Activated T-helper 2 cell treated with anti-CD3 and anti-CD28 coated beads, Interferon-gamma antibody, Interleukin-2, Interleukin-4, amounts not matched to agents 10 μg/mL and 5 μg/mL and 100 μg/mL, durations not matched to agents 14 hours and 24 hours and 36 hours (primary cell): ENCODE measurements at regions not wholly inside any gene's neighbourhood (a gene's known extent, or its start where the extent isn't known, plus 50 kb on each side); places are given as distances from the start of the nearest gene placed in this dataset.

Experiments
- DNase-seq: peaks from one replicate; pipeline ENCODE4 v3.0.0; 2021; ENCODE audit warnings: low spot score
- H3K27ac Mint-ChIP-seq: one replicate; pipeline ENCODE4 v1.8.0; 2021; ENCODE audit warnings: mixed read lengths
- H3K27me3 Mint-ChIP-seq: one replicate; pipeline ENCODE4 v1.8.0; 2021; ENCODE audit warnings: low read depth, mixed read lengths
- H3K36me3 Mint-ChIP-seq: one replicate; pipeline ENCODE4 v1.8.0; 2021; ENCODE audit warnings: low read depth, mixed read lengths
- H3K4me1 Mint-ChIP-seq: one replicate; pipeline ENCODE4 v1.8.0; 2021; ENCODE audit warnings: low read depth, mixed read lengths
- H3K4me3 Mint-ChIP-seq: one replicate; pipeline ENCODE4 v1.8.0; 2021; ENCODE audit warnings: low read depth, mild to moderate bottlenecking, moderate library complexity, mixed read lengths
- H3K9me3 Mint-ChIP-seq: one replicate; pipeline ENCODE4 v1.8.0; 2021; ENCODE audit warnings: mixed read lengths
- intact Hi-C: fragments of 100-400 bp; cut with micrococcal nuclease; formaldehyde crosslinking; loops from one replicate; pipeline ENCODE4 v1.15.1; 2023

DNA sequence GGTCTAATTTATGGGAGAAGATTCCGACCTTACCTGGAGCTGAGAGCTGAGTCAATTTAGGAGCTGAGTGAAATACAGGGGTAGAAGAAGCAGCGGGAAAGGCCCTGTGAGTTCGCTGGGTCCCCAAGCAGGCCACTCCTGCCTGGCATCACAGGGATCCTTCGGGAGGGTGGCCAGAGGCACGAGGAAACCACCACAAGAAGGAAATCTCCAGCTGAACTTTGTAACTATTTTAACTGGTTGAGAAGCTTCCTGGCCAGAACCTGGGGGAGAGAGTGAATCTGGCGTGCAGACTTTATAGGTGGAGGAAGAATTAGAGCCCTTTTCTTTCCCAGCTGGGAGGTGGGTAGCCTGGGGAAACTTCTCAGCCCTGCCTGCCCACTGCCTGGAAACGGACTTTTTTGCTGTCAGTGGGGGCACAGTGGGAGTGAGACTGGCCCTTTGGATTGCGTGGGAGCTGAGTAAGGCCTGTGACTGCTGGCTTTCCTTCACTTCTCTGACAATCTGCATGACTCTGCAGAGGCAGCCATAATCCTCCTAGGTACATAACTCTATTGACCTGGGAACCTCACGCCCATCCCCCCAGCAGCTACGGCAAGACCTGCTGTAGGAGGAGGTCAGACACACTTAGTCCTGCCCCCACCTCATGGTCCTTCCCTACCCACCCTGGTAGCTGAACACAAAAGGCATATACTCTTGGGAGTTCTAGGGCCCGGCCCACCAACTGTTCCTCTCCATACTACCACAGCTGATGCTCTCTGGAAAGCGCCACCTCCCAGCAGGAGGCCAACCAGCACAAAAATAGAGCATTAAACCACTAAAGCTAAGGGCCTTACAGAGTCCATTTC, 340.7 kb downstream of the CNTN3 start:
- intact Hi-C loops: no loop called here
- DNase-seq: no peak
- Mint-ChIP-seq H3K4me3 (no peak overlapping the region), H3K4me1 (no peaks in the 10 kb centered on the region), H3K27ac (no peak overlapping the region), H3K27me3 (no peaks in the 10 kb centered on the region), H3K36me3 (no peaks in the 10 kb centered on the region), H3K9me3 (peaks cover 35% of the 10 kb centered on the region)

GRCh38 chr3:74273091-74273490, 341.4 kb downstream of the CNTN3 start:
- Mint-ChIP-seq H3K4me3 (no peak overlapping the region), H3K4me1 (no peaks in the 10 kb centered on the region), H3K27ac (no peak overlapping the region), H3K36me3 (no peaks in the 10 kb centered on the region), H3K9me3 (peaks cover 35% of the 10 kb centered on the region), H3K27me3 (no peaks in the 10 kb centered on the region)
- no peak for DNase-seq
- intact Hi-C loops: no loop called here

DNA sequence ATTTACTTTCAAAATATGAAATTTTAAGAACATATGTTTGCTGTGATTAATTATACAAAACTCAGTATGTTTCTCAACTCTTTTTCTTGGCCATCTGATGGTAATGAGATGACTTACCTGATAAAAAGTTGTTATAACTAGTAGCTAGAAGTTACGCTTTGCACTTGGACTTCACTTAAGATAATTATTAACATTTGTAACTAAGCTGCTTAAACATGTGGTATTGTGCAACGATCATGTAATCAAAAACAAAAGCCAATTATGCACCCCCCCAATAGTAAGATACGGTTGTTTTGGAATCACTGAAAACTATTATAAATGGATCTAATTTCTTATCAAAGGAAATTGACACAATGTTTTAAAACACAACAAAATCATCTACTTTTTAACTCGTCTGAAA, 342.9 kb downstream of the CNTN3 start:
- intact Hi-C loops: no loop called here
- no peaks in the 10 kb centered on the region for H3K27me3 Mint-ChIP-seq

GRCh38 chr3:74269689-74270088, 344.8 kb downstream of the CNTN3 start:
- no peak overlapping the region for H3K27ac Mint-ChIP-seq
- H3K27me3 Mint-ChIP-seq: no peaks in the 10 kb centered on the region
- H3K9me3 Mint-ChIP-seq: peaks cover 13% of the 10 kb centered on the region
- intact Hi-C loops: no loop called here
- no peaks in the 10 kb centered on the region for H3K4me1 Mint-ChIP-seq
- no peak for DNase-seq
- no peaks in the 10 kb centered on the region for H3K36me3 Mint-ChIP-seq
- no peak overlapping the region for H3K4me3 Mint-ChIP-seq

More for the DNA sequence above, 342.9 kb downstream of the CNTN3 start:
- H3K36me3 Mint-ChIP-seq: no peaks in the 10 kb centered on the region
- H3K27ac Mint-ChIP-seq: no peak overlapping the region
- no peak overlapping the region for H3K4me3 Mint-ChIP-seq
- peaks cover 22% of the 10 kb centered on the region for H3K9me3 Mint-ChIP-seq
- H3K4me1 Mint-ChIP-seq: no peaks in the 10 kb centered on the region
- DNase-seq: no peak

GRCh38 chr3:74268753-74269152, 345.7 kb downstream of the CNTN3 start:
- no peaks in the 10 kb centered on the region for H3K4me1 Mint-ChIP-seq
- H3K27me3 Mint-ChIP-seq: no peaks in the 10 kb centered on the region
- H3K36me3 Mint-ChIP-seq: no peaks in the 10 kb centered on the region
- peaks cover 4% of the 10 kb centered on the region for H3K9me3 Mint-ChIP-seq
- intact Hi-C loops: no loop called here
- H3K27ac Mint-ChIP-seq: no peak overlapping the region
- DNase-seq: no peak
- no peak overlapping the region for H3K4me3 Mint-ChIP-seq

DNA sequence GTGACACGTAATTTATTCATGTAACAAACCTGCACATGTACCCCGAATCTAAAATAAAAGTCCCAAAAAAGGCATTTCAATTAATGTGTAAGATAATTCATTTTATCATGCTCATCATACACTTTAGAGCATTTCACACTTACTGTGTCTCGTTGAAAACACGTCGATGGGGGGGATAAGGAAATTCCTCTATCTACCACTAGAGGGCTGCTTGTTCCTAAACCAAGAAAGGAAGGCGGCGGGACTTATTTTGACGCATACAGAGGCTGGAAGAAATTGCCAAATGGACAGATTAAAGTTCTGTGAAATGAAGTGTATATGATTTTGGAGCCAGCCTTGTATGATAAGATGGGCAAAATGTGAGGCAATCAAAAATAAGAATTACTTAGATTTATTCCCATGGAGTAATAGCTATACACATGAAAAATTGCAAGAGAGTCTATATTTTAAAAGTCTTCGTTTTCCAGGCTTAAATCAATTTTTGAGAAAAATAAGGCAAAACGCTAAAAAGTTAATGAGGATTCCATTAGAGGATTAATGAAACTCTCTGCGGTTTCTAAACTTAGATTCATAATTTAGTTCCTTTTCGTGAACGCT, 346.8 kb downstream of the CNTN3 start:
- Mint-ChIP-seq H3K4me3 (no peak overlapping the region), H3K4me1 (no peaks in the 10 kb centered on the region), H3K27me3 (no peaks in the 10 kb centered on the region), H3K36me3 (no peaks in the 10 kb centered on the region), H3K9me3 (no peaks in the 10 kb centered on the region), H3K27ac (no peak overlapping the region)
- no peak for DNase-seq
- intact Hi-C loops: no loop called here

DNA sequence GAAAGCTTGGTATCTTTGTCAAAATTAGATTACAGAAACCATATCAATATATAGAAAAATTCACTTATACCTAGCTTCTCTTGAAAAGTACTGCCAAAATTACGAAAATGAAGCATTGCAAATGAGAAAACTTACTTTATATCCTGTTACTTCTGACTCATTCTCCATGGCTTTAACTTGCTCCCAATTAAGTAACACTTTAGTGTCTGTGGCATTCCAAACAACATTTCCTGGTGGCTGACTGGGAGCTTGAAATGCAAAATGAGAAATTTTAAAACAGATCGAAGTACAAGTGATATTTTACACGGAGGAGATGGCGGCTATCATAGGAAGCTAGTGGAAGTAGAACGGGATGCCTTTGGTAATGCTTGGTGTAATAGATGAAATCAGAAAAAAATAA, 347.3 kb downstream of the CNTN3 start:
- intact Hi-C loops: no loop called here
- no peaks in the 10 kb centered on the region for H3K27me3 Mint-ChIP-seq
- DNase-seq: no peak
- H3K36me3 Mint-ChIP-seq: no peaks in the 10 kb centered on the region
- H3K4me3 Mint-ChIP-seq: no peak overlapping the region
- H3K9me3 Mint-ChIP-seq: no peaks in the 10 kb centered on the region
- H3K4me1 Mint-ChIP-seq: no peaks in the 10 kb centered on the region
- H3K27ac Mint-ChIP-seq: no peak overlapping the region

DNA sequence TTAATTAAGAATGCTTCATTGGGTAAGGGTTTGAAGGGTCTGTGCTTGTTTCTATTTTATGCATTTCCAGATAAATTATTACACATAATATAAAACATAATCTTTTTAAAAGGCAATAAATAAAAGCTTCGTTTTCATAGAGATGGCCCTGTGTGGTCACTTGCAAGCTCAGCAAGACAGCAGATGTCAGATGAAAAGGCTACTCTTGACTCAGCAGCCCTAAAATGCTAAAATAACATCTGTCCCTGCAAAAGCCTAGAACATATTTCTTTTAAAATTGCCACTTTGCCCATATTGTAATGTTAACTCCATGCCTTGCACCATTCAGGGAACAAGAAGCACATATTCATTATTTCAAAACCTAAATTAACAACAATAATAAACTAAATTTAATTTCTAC, 349.4 kb downstream of the CNTN3 start:
- Mint-ChIP-seq H3K36me3 (no peaks in the 10 kb centered on the region), H3K9me3 (no peaks in the 10 kb centered on the region), H3K27me3 (no peaks in the 10 kb centered on the region), H3K4me1 (no peaks in the 10 kb centered on the region), H3K27ac (no peak overlapping the region), H3K4me3 (no peak overlapping the region)
- intact Hi-C loops: no loop called here
- DNase-seq: no peak

- Mint-ChIP-seq H3K27me3 (no peaks in the 10 kb centered on the region), H3K4me1 (no peaks in the 10 kb centered on the region), H3K36me3 (no peaks in the 10 kb centered on the region), H3K27ac (no peak overlapping the region), H3K9me3 (no peaks in the 10 kb centered on the region), H3K4me3 (no peak overlapping the region)
- DNase-seq: no peak
- intact Hi-C loops: no loop called here
These were observed 351.4 kb downstream of the CNTN3 start for GRCh38 chr3:74263031-74263430.

DNA sequence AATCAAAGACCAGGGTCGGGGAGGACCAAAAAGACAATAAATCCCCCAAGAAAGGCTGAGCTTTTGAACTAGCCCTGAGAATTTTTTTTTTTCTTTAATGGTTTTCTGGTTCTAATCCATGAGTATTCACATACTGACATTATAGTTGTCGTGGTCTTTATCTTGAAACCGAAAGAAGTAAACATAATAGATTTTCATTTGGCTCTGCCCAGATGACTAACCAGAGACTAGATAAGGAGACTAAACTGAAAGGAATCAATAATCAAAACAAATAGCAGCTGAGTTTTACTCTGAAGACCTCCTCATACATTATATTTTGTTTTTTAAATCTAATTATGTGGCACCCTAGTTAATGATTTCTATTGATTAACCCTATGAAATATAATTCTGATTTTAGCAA, 381.4 kb downstream of the CNTN3 start:
- intact Hi-C loops: no loop called here
- H3K27ac Mint-ChIP-seq: no peak overlapping the region
- H3K4me1 Mint-ChIP-seq: no peaks in the 10 kb centered on the region
- no peaks in the 10 kb centered on the region for H3K27me3 Mint-ChIP-seq
- no peaks in the 10 kb centered on the region for H3K36me3 Mint-ChIP-seq
- peaks cover 27% of the 10 kb centered on the region for H3K9me3 Mint-ChIP-seq
- no peak overlapping the region for H3K4me3 Mint-ChIP-seq
- no peak for DNase-seq

GRCh38 chr3:74217467-74217866, 397.0 kb downstream of the CNTN3 start:
- Mint-ChIP-seq H3K27me3 (no peaks in the 10 kb centered on the region), H3K4me3 (no peak overlapping the region), H3K9me3 (peaks cover 7% of the 10 kb centered on the region), H3K4me1 (no peaks in the 10 kb centered on the region), H3K36me3 (no peaks in the 10 kb centered on the region), H3K27ac (no peak overlapping the region)
- intact Hi-C loops: loop anchor here (10.0 kb wide), 1 partner anchor 897 kb away; no protein-coding TSS in a partner anchor
- DNase-seq: no peak

DNA sequence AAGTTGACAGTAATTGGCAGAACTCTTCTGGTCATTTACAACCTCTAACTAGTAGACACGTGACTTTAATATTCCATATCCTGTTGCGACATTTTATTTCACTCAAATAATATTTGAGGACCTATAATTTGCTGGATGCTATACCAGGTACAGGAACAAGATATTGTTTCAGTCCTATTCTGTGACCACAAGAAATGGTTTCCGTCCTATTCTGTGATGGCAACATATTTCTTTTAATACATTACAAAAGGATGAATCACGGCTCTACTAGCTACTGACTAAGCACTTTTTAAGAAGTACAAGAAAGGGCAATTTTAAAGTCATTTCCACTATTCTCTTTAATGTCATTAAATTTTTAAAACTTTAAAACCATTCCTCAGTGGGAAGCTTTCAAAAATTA, 400.2 kb downstream of the CNTN3 start:
- Mint-ChIP-seq H3K4me1 (no peaks in the 10 kb centered on the region), H3K4me3 (no peak overlapping the region), H3K36me3 (no peaks in the 10 kb centered on the region)

DNA sequence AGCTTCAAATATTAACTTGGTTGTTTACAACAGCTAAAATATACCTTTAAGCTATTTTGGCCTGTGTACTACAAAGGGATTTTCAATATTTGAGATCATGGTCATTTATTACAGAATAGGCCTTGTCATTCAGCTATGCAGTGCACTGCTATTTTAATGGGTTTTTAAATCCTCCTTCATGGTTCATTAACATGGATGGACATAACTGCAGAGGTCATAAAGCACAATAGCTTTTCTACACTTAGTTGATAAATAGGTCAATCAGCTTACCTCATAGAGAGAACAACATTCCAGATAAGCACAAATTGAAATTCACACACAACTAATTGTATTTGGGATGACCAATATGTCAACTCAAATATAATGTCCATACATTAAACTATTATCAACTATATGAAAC, 403.7 kb downstream of the CNTN3 start:
- no peaks in the 10 kb centered on the region for H3K36me3 Mint-ChIP-seq
- intact Hi-C loops: loop anchor here (10.0 kb wide), 1 partner anchor 904 kb away; no protein-coding TSS in a partner anchor
- H3K4me1 Mint-ChIP-seq: no peaks in the 10 kb centered on the region
- no peak overlapping the region for H3K27ac Mint-ChIP-seq
- no peak for DNase-seq
- no peaks in the 10 kb centered on the region for H3K27me3 Mint-ChIP-seq
- H3K4me3 Mint-ChIP-seq: no peak overlapping the region
- H3K9me3 Mint-ChIP-seq: peaks cover 16% of the 10 kb centered on the region

More for the DNA sequence above, 400.2 kb downstream of the CNTN3 start:
- intact Hi-C loops: loop anchor here (10.0 kb wide), 1 partner anchor 901 kb away; no protein-coding TSS in a partner anchor
- Mint-ChIP-seq H3K27me3 (no peaks in the 10 kb centered on the region), H3K27ac (no peak overlapping the region), H3K9me3 (peaks cover 12% of the 10 kb centered on the region)
- DNase-seq: no peak
